Stimulated activated naive CD4-positive, alpha-beta T cell (primary cell): ENCODE measurements at regions not wholly inside any gene's neighbourhood (a gene's known extent, or its start where the extent isn't known, plus 50 kb on each side); places are given as distances from the start of the nearest gene placed in this dataset.

ENCODE experiments used
- DNase-seq, 6 experiments: peaks; one replicate each; lab custom pipeline; 2025; lab: John Stamatoyannopoulos, UW

DNA sequence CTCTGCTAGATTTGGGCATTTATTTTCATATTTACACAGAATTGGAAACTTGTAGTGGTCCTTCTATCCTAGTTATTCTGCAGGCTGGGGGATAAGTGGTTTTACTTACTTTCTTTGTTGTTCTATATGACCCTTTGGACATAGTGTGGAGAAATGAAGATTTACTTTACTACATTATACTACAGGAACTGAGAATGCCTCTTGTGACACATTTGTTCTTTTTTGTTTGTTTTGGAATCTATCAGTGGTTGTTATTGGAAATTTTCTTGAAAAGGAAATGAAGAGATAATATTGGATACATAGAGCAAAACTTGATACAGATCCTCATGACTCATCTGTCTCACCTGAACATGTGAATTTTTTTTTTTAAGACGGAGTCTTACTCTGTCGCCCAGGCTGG, 146.1 kb upstream of the DPYD start:
- no peak for DNase-seq

- no peak for DNase-seq
Observed at GRCh38 chr1:98059620-98060019, 138.8 kb upstream of the DPYD start.

DNA sequence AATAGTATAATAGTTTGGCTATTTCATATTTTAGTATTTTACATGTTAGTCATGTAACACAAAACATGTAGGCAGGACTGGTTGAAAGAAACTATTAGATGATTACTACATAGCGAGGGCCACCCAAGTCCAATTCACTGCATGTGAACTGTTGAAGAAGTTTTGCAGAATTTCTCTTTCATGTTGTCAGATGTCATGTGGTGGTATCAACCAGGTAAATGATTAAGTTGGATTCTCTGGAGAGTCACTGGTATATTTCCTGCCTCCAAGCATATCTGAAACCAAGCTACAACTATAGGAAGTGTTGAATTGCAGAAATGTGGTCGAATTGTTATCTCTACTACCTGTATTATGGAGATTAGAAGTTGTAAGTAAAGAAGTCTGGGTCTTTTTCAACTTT, 137.8 kb upstream of the DPYD start:
- no peak for DNase-seq

DNA sequence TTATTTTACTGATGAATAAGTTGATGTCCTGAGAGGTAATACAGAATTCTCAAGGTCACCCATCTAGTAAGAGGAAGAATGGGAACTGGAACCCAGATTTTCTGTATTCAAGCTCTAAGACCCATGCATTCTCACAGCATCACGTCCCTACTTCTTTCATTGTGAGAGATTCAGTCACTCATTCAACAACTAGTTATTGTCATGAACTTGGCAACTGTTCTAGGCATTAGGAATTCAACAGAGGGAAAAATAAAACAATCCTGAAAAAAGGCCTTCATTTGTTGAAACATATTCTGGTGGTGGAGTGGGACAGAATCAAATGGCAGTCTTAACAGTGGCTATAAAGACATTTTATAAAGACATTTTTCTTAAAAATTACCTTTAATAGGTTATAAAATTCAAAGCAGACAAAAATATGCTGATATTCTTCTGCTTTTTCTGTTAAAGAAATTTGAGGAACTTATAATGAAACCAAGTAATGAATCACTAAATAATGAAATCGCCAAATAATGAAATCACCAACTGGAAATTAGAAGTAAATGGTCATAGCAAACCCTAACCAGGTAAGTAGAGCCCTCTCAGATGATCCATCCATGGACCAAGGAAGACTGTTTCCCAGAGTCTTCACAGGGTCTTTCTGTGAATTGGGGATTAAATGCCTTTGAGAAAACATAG, 136.5 kb upstream of the DPYD start:
- DNase-seq: no peak

DNA sequence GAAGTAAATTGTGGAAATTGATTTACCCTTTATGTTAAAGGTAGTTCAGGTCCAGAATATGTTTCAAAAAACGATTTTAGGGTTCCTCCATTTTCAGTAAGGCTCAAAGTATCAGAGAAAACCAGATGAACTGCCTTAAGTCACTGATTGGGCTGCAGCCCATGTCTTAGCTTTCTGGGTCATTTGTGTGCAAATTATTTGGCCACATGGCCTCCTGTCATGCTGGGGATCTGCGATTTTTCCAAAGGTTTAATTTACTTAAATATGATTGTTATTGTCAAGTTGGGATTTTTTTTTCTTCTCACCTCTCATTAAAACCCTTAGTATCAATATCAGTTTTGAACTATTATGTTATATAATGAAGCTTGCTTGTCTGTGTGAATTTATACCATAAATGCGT, 135.9 kb upstream of the DPYD start:
- DNase-seq: no peak

DNA sequence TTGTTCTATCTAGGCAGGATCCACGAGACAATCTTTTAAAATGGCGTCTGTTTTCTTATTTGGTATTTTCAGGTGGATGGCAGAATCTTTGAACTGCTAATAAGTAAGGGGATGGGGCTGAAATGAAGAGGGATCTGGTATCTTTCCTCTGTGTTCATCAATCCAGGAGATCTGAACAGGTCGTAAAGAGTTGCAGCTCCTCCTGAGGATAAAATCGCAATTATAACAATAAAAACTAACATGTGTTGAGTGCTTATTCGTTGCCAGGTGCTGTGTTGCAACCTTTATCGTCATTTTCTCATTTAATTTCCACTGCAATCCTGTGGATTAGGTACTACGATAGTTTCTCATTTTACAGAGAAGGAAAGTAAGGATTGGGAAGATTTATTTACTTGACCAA, 134.6 kb upstream of the DPYD start:
- DNase-seq: no peak

DNA sequence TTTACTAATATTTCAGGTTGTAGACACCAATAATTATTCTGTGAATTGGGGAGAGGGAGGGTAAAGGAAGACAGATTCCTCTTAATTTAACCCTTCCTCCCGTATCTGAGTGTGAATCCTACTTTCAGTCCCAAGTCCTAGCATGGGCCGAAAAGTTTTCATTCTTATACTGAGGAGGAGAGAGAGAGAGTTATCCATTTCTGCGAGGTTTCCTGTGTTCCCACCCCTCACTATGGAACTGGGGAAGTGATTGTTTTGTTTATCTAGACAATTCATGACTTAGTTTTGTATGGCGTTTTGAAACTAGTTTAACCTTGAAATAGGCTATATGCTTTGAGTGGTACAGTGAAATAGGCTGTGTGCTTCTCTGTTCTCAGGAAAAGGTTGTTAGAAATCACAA, 134.0 kb upstream of the DPYD start:
- DNase-seq: no peak

DNA sequence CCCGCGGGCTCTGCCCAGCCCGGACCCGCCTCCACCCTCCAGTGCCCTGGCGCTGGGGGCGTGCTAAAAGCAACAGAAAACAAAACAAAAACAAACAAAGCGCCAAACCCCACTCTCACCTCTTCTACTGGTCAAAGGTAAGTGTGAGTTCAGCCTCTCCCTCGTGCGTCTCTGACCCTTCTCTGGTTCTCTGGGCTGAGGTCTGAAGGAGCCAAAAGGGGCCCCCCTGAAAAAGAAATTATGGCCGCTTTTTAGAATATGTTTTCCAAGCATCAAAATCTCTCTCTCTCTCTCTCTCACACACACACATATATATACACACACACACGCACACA, 133.5 kb upstream of the DPYD start:
- no peak for DNase-seq

DNA sequence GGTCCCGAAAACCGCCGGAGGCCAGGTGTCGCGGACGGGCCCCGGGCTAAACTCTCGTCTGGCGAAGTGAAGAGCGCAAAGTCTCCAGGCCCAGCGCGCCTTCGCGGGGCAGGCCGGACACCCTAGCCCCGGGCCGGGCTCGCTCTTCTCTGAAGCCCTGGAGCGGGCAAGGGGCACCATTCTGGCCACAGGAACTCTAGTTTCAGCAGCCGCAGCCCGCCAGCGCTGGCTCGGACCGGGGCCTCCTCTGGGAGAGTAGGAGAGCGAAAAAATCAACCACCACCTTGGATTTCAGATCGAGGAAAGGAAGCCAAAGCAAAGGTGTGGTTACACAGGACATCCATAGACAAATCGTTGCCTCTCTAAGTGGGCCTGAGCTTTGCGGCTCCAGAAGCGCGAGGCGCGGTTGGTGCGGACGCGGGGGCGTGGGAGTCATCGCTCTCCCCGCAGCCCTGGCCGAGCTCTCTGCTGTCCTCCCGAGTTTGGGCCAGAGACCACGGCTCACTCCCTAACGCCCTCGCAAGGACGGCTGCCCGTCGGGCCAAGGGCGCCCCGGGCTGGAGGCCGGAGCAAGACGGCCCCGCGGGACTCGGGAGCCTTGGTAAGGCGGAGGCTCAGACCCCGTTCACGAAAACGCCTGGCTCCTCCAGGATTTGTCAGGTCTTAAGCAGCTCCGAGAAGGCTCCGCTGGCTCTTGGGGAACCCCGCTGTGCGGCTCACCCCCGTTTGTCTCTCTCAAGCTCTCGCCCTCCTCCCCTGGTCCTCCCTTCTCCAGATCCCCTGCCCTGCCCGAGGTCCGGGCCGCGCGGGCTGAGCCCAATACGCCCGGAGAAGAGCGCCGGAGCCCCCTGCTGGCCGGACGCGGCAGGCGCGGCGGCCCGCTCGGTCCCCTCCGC, 132.9 kb upstream of the DPYD start:
- peak; percentile 4 to 72 (median 25) for DNase-seq

GRCh38 chr1:98051065-98051675, 130.3 kb upstream of the DPYD start:
- DNase-seq: peak; percentile 44 to 77 (median 59)

- no peak for DNase-seq
Observed at GRCh38 chr1:98049370-98050135, 128.7 kb upstream of the DPYD start.

DNA sequence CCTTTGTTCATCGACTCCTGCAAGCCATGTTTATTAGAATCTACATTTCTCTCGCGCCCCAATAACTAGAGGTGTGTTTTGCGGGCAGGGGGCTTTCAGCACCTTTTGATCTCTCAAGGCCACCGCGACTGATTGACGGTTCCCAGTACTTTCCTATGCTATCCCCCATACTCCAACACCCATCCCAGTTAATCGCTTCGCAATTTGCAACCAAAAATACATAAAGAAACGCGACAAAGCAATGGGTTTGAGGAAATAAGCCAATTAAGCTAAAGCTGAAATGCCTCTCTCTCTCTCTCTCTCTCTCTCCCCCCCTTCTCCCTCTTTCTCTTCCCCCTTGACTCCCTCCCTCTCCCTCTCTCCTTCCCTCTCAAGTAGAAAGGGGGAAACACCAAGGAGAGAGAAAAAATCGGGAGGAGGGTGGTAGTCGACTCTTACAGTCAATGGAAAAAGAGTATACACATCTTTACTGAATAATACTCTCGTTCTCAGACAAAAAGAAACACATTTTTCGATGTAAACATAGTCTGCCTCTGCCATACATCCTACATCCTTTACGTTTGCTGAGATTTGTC, 128.0 kb upstream of the DPYD start:
- DNase-seq: no peak

DNA sequence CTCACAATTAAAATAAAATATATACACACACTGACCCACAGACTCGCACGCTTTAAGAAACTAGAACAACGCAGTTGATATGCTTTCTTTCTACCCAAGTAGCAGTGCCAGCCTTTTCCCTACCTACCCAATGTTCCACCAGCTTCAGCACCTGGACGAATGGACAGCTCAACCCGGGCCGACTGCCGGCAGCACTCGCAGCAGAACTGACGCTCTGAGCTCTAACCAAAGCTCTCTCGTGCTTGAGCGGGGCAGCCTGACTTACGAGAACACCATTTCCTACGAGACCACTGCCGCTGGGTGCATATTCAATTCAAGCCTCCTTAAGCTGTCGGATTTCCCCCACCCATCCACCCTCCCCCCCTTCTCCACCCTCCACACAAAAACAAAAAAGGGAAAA, 127.4 kb upstream of the DPYD start:
- peak; percentile 19 to 65 (median 42) for DNase-seq

DNA sequence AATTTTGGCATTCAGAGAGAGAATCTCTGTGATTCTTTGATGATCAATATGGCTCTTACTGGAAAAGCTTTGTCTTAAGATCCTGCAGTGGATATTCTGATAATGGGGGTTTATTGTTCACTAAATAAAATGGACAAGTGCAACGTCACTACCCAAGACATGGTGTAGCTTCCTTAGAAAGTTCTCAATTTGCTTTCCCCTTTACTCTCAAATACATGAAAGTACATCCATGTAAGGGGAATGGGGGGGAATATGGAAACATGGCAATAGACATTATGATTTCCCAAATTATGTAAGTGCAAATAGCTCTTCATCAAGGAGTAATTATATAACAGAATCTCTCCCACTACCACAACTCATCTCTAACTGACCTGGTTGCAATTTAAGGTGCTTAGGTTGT, 126.3 kb upstream of the DPYD start:
- DNase-seq: no peak

DNA sequence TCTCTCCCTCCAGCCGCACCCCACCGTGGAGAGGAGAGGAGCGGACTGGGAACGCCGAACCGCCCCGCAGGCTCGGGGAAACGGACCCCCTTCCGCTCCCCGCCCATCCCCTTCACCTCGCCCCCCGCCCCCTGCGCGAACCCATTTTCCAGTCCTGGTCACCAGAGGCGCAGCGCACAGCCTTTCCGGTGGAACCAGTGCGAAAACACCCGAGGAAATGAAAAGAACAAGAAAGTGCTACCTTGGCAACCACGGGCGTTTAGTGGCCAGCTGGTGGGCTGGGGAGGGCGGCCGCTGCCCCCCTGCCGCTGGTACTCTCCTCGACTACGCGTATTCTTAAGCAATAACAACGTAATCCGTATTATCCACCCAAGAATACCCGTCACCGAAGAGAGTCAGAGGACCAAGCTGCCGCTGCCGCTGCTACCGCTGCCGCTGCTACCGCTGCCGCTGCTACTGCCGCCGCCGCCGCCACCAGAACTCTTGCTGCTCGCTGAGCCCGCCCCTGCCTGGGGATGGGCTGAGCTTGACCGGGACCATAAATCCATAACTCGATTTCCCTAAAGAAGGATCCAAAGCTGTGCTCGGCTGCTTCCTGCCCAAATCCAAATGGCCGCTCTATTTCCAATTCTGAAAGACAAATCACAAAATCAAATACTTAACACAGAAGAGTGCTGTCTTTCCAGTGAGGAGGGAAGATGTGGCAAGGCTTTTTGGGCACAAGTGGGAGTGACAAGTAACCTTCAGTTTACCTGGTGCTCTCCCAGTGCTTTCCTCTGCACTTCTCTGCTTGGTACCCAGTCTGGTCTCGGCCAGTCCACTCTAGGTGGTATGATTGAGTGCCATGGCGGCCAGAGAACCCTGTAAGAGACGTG, 125.2 kb upstream of the DPYD start:
- DNase-seq: peak in 2 of 6 experiments; percentile 1 to 10

DNA sequence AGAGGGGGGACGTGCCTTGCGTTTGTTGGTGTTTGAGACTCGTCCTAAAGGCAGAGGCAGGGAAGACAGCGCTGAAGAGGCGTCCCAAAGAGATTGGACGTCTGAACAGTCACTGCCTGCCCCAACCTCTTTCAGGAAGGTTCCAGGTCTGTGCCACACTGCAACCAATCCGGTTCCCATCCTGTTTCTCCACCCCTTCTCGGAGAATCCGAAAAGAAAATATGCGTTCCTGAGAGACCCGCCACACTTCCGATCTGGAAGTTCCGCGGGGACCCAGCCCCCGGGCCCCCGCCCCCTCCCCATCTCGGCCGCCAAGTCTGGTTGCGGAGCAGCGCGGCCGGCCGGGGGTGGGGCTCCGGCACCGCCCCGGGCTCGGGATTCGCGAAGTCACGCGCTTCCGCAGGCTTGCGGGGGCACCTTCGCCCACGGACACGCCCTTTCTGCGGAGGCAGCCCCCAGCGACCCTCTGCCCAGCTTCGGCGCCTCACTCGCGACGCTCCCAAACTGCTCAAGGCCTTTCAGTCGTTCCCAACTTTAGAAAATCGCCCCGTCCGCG, 124.5 kb upstream of the DPYD start:
- DNase-seq: peak in 1 of 6 experiments; percentile 2

GRCh38 chr1:98044766-98045165, 123.9 kb upstream of the DPYD start:
- no peak for DNase-seq

DNA sequence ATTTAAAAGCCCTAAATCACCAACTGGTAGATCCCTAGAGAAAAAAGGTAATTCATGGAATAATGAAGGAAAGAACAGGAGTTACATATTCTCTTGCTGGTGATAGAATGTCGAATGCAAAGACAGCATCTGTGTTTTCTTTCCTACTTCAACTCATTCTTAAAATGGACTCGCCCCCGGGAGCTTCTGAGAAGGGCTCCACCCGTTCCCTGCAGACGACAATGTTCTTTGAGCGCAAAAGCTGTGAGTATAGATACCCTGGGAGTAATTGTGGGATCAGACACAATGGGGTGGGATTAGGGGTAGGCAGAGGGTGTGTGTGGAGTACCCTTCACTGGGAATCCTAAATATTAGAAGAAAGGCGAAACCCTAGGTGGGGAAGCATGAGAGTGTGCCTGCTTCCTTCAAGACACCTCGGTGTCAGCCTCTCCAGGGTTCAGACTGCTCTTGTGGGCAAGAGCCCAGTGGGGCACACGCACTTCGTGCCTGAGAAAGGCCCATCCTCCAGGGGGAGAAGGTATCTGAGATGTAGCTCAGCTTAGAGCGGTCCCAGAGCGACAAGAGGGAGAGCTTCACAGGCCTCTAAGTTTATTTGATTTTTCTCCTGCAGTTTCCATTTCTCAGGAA, 123.3 kb upstream of the DPYD start:
- DNase-seq: no peak

- no peak for DNase-seq
Observed at GRCh38 chr1:98035602-98036002, 114.8 kb upstream of the DPYD start.

DNA sequence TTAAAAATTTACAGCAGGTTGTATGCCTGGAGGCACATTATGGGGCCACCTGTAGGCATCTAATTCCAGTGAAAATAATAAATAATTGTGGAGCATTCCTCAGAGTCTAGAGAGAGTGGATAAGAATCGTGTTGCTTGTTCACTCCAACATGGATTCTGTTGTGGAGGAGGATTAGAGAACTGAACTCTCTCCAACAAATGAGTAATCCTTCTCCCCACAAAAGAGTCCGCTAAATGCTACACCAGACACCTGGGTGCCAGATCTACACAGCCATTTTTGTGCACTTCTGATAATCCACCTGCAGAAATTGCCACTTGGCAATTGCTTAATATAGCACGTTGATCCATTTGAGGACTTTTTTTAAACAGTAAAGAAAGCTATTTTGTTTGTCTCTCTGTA, 113.7 kb upstream of the DPYD start:
- DNase-seq: no peak
